Skeletal muscle cell (primary cell): ENCODE measurements at regions not wholly inside any gene's neighbourhood (a gene's known extent, or its start where the extent isn't known, plus 50 kb on each side); places are given as distances from the start of the nearest gene placed in this dataset.
"Not testable (repeated sequence)": the region's sequence is repeated elsewhere in the genome, so short reads cannot be mapped to it uniquely, and the experiment has no call there.

Experiments
- DNase-seq: peaks from one replicate; pipeline ENCODE4 v3.0.0-alpha.2; 2010; ENCODE audit warnings: low read depth
- H3K4me3 ChIP-seq: 2 replicates; pipeline ENCODE4 v1.5.1; 2011; ENCODE audit warnings: low read depth, mild to moderate bottlenecking, control low read depth, low read length, moderate library complexity

DNA sequence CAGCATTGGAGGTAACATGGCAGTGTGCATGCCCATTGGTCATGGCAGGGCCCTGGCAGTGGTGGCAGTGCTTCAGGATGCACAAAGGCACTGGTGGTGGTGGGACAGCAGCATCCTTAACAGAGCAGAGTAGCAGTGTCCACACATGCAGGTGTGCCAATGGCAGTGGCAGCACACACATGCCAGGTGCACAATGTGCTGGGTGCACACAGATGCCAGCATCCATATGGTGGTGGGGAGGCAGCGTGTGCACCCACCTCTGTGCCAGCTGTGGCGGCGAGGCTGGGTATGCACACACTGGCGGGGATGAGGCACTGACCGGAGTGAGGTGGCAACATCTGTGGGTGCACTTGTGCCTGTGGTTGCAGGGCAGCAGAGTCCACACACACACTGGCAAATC is 150.6 kb downstream of the SI start:
- H3K4me3 ChIP-seq: no peak overlapping the region
- DNase-seq: no peak

DNA sequence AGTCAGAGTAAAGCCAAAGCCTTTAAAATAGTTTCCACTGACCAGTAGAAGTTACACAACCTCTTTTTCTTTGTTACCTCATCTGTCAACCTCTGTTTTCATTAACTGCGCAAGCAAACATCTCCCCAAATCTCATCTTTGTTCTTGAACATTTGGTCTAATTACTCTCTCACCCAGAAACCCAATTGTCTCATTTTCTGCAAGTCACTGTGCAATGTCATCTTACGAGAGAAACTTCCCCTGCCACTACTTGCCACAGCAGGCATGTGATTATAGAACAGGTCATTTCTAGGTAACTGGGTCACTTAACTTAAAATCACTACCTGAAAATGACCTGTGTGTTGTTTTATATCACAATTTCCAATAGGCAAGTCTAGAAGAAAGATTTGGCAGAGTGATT is 159.4 kb downstream of the SI start:
- no peak for DNase-seq
- H3K4me3 ChIP-seq: no peak overlapping the region

DNA sequence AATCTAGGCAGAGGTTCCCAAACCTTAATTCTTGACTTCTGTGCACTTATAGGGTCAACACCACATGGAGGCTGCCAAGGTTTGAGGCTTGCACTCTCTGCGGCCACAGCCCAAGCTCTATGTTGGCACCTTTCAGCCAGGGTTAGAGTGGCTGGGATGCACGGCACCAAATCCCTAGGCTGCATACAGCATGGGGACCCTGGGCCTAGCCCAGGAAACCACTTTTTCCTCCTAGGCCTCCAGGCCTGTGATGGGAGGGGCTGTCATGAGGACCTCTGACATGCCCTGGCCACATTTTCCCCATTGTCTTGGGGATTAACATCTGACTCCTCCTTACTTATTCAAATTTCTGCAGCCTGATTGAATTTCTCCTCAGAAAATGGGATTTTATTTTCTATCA is 165.4 kb downstream of the SI start:
- H3K4me3 ChIP-seq: no peak overlapping the region

GRCh38 chr3:164903820-164904451 is 174.4 kb downstream of the SI start:
- H3K4me3 ChIP-seq: no peak overlapping the region
- no peak for DNase-seq

More for the DNA sequence above, 165.4 kb downstream of the SI start:
- DNase-seq: no peak

DNA sequence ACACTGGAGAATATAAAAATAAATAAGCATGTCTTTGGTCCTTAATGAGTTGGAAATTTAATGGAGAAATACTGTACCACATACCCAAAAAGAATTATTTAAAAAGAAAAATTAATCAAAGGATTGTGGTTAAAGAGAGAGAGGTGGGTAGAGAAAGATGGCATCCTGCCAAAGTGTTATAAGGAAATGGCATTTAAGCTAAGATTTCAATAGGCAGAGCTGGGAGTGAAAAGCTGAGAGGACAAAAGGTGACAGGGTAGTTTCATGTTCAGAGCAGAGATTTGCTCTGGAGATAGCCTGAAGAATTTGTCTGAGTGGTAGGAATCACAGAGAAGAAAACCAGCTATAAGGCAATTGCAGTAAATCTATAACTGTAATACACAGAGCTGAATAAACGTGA is 181.0 kb downstream of the SI start:
- no peak overlapping the region for H3K4me3 ChIP-seq
- no peak for DNase-seq

GRCh38 chr3:164890061-164890460 is 188.2 kb downstream of the SI start:
- no peak overlapping the region for H3K4me3 ChIP-seq
- no peak for DNase-seq

DNA sequence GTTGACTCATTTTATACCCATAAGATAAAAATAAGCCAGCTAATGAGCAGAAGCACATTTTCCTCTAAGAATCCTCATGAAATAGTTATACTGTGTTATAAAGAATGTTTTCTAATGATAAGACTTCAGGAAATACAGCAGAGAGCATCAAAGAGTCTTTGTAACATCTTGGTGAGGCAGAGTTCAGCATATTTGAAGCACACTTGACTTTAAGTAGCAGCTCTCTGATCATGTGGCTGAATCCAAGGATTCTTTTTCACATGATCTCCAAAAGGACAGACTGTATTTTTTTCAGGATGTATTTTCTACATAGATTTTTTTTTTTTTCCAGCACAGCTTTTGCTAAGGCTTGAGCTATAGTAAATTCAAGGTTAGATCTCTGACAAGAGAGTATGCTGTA is 195.1 kb downstream of the SI start:
- H3K4me3 ChIP-seq: no peak overlapping the region
- DNase-seq: no peak

DNA sequence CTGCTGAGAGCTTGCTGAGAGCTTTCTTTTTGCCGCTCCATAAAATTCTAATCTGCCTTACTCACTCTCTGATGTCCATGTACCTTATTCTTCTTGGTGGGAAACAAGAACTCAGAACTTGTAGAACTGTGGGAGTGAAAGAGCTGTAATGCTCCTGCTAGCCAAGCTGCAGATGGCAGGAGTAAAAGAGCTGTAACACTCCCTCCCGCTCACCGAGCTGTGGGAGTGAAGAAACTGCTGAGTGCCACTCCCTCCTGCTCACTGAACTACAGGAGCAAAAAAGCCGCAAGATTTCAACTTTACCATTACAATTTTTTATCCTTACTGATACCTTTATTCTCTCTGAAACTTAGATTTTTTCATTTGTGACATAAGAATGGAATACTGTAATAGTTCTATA is 199.1 kb downstream of the SI start:
- DNase-seq: no peak
- no peak overlapping the region for H3K4me3 ChIP-seq

DNA sequence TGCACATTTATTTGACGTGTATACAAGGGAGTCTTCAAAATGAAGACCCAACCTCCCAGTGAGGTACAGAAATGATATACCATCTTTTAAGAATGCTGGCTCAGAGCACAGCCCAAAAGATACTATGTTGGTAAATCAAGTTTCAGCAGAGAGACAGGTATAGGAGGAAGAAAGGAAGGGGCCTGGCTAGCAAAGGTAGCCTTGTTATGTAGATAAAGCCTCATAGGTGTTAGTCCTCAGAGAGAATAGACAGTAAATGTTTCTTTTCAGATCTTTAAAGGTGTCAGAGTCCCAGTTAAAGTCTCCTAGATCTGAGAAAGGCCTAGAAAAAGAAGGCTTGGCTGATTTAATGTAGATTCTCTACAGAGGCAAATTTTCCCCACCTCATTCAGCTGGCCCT is 213.8 kb downstream of the SI start:
- no peak for DNase-seq
- H3K4me3 ChIP-seq: no peak overlapping the region

DNA sequence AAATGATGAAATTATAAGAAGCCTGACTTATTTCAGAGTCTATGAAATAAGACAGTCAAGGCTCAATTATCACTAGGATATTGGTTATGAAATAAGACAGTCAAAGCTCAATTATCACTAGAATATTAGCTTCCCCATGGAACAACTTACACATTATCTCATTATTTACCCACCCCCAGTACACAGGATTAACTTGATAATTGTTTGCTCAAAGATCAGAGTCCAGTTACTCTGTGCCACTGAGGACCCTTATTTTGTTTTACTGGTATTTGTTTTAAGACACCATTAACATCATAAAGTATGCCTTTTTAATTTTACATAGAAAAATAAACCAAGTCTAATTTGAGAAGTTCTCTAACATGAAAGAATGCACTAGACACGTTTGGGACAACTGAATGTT is 225.4 kb downstream of the SI start:
- no peak for DNase-seq
- no peak overlapping the region for H3K4me3 ChIP-seq

- DNase-seq: no peak
- H3K4me3 ChIP-seq: no peak overlapping the region
Measured at GRCh38 chr3:164851905-164852304, 226.4 kb downstream of the SI start.

GRCh38 chr3:164851204-164851603 is 227.1 kb downstream of the SI start:
- DNase-seq: no peak
- H3K4me3 ChIP-seq: no peak overlapping the region

GRCh38 chr3:164848923-164849322 is 229.4 kb downstream of the SI start:
- no peak for DNase-seq
- H3K4me3 ChIP-seq: no peak overlapping the region

- DNase-seq: no peak
- no peak overlapping the region for H3K4me3 ChIP-seq
Measured at GRCh38 chr3:164845739-164846138, 232.6 kb downstream of the SI start.

DNA sequence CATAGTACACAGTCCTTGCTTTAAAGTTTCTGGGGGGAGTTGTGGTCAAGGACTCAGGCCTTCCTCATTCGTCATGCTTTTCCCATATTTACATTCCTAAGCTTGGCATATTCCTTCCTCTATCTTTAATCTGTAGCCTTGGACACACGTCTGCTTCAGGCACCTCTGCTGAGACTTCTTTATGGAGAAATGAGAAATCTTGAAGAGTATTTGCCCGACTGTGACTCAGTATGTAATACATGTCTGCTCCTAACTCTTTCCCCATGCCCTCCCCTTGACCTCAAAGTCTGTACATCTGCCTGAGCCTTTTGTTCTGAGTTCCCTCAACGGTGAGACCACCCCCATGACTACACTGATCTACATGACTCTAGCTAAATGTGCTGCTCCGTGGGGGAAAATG is 246.1 kb downstream of the SI start:
- no peak for DNase-seq

GRCh38 chr3:164818318-164818717 is 260.0 kb downstream of the SI start:
- DNase-seq: no peak
- H3K4me3 ChIP-seq: no peak overlapping the region

More for the DNA sequence above, 246.1 kb downstream of the SI start:
- no peak overlapping the region for H3K4me3 ChIP-seq

GRCh38 chr3:164814106-164814505 is 264.2 kb downstream of the SI start:
- H3K4me3 ChIP-seq: no peak overlapping the region
- DNase-seq: no peak

DNA sequence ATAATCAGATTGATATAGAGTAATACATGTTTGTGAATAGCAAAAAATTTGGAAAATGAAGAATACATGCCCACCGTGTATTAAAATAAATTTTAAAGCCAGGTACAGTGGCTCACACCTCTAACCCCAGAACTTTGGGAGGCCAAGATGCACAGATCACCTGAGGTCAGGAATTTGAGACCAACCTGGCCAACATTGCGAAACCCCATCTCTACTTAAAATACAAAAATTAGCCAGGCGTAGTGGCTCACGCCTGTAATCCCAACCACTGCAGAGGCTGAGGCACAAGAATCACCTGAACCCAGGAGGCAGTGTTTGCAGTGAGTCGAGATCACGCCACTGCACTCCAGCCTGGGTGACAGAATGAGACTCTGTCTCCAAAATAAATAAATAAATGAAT is 266.3 kb downstream of the SI start:
- no peak for DNase-seq
- no peak overlapping the region for H3K4me3 ChIP-seq

DNA sequence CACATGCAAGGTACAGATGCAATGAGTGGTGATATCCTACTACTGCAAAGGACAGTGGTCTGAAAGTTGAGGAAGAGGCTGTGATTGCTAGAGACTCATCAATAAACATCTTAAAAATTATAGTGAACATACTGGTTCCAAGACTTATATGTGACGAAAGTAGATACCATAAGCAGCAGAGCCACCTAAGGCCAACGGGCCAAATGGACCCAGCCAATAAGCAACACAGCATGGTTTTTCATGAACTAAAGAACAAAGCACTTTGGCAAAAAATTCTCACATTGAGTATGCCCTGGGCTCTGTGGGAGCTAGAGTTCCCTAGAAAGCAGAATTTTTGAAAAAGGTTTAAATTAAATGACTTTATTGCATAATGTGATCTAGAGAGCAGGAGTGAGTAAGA is 272.1 kb downstream of the SI start:
- DNase-seq: no peak

GRCh38 chr3:164794099-164794498 is 284.2 kb downstream of the SI start:
- H3K4me3 ChIP-seq: no peak overlapping the region
- DNase-seq: no peak

More for the DNA sequence above, 272.1 kb downstream of the SI start:
- H3K4me3 ChIP-seq: no peak overlapping the region

DNA sequence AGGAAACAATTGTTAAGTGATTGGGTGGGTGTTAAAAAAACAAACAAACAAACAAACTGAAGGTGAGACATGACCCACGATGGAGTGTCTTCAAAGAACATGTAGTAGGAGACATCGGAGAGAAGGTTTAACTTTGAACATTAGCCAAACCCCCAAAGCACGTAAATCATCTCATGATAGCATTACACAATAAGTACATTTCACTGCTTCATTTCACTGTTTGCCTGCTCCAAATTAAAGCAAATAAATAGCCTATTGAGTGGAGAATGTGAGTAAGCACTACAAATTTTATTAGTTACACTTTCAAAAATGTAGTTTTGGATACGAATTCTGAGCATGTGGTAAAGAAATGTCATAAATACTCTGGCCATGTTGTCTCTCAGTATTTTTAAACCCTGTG is 287.0 kb downstream of the SI start:
- no peak for DNase-seq
- no peak overlapping the region for H3K4me3 ChIP-seq

DNA sequence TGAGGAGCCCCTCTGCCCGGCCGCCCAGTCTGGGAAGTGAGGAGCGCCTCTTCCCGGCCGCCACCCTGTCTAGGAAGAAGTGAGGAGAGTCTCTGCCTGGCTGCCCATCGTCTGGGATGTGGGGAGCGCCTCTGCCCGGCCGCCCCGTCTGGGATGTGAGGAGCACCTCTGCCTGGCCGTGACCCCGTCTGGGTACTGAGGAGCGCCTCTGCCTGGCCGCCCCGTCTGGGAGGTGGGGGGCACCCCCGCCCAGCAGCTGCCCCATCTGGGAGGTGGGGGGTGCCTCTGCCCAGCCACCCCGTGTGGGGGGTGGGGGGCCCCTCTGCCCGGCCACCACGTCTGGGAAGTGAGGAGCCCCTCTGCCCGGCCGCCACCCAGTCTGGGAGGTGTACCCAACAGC is 293.9 kb downstream of the SI start:
- DNase-seq, H3K4me3 ChIP-seq: not testable (repeated sequence)
